Tibial artery (tissue), 4 donors: ENCODE measurements at regions not wholly inside any gene's neighbourhood (a gene's known extent, or its start where the extent isn't known, plus 50 kb on each side); places are given as distances from the start of the nearest gene placed in this dataset.

ENCODE experiments used
- DNase-seq, 2 donors: peaks; one replicate each; pipeline ENCODE4 v3.0.0-alpha.2; 2019
- H3K27ac ChIP-seq, 2 donors: fragments of 200-600 bp; sonication (generic) in 1 of 2; 1 replicate in 1 of 2; 2 replicates in 1 of 2; pipeline ENCODE4 v1.5.1; 2018 to 2019; ENCODE audit warnings: mild to moderate bottlenecking in 1 of 2
- H3K27me3 ChIP-seq, 2 donors: fragments of 200-600 bp; sonication (generic) in 1 of 2; one replicate each; pipeline versions ENCODE4 v1.5.1 to v1.6.0; 2016 to 2019
- H3K36me3 ChIP-seq, 3 donors: fragments of 200-600 bp; sonication (generic) in 2 of 3; one replicate each; pipeline ENCODE4 v1.5.1; 2016 to 2019; ENCODE audit warnings: mild to moderate bottlenecking in 2 of 3
- H3K4me1 ChIP-seq, 4 donors: fragments of 200-600 bp; sonication (generic) in 2 of 4; 1 replicate in 3 of 4; 2 replicates in 1 of 4; pipeline ENCODE4 v1.5.1; 2016 to 2019
- H3K4me3 ChIP-seq, 2 donors: fragments of 200-600 bp; sonication (generic) in 1 of 2; 1 replicate in 1 of 2; 2 replicates in 1 of 2; pipeline ENCODE4 v1.5.1; 2018 to 2019; ENCODE audit warnings: mild to moderate bottlenecking in 2 of 2
- H3K9me3 ChIP-seq, 3 donors: fragments of 200-600 bp; sonication (generic) in 1 of 3; one replicate each; pipeline ENCODE4 v1.5.1; 2016 to 2019
- CTCF ChIP-seq, 2 experiments: fragments of 200-600 bp in 1 of 2; fragments of 450-650 bp in 1 of 2; IDR thresholded peaks; one replicate each; pipeline ENCODE4 v1.5.1; 2017 to 2019; ENCODE audit warnings: antibody characterized with exemption in 2 of 2, mild to moderate bottlenecking in 1 of 2, moderate library complexity in 1 of 2
- intact Hi-C: fragments of 100-400 bp; cut with DNase I; formaldehyde crosslinking; loops from one replicate; pipeline ENCODE4 v1.15.0; 2023; ENCODE audit warnings: low total_unique reads

GRCh38 chr20:50242548-50242862 lies 51.9 kb downstream of the CEBPB start:
- Histone ChIP-seq H3K27ac (no peak overlapping the region), H3K9me3 (no peaks in the 10 kb centered on the region), H3K4me1 (peaks cover 0 to 11% (median 0%) of the 10 kb centered on the region in 4 donors), H3K4me3 (no peak overlapping the region), H3K36me3 (no peaks in the 10 kb centered on the region), H3K27me3 (peaks cover 0 to 16% of the 10 kb centered on the region in 2 donors)
- no peak for TF ChIP-seq CTCF (IDR thresholded peaks at IDR 0.05)
- intact Hi-C loops: no loop called here
- no peak for DNase-seq

- no peaks in the 10 kb centered on the region for H3K36me3 ChIP-seq
- no peaks in the 10 kb centered on the region for H3K9me3 ChIP-seq
- intact Hi-C loops: no loop called here
- no peak for DNase-seq
- H3K4me1 ChIP-seq: peaks cover 0 to 11% (median 0%) of the 10 kb centered on the region in 4 donors
- TF ChIP-seq CTCF (IDR thresholded peaks at IDR 0.05): no peak
- no peak overlapping the region for H3K27ac ChIP-seq
- H3K27me3 ChIP-seq: peaks cover 0 to 16% of the 10 kb centered on the region in 2 donors
- no peak overlapping the region for H3K4me3 ChIP-seq
Observed at GRCh38 chr20:50242863-50243609, 52.4 kb downstream of the CEBPB start.

- Histone ChIP-seq H3K9me3 (no peaks in the 10 kb centered on the region), H3K4me3 (no peak overlapping the region), H3K36me3 (no peaks in the 10 kb centered on the region), H3K27ac (no peak overlapping the region), H3K27me3 (peaks cover 0 to 16% of the 10 kb centered on the region in 2 donors), H3K4me1 (peaks cover 0 to 11% (median 0%) of the 10 kb centered on the region in 4 donors)
- no peak for TF ChIP-seq CTCF (IDR thresholded peaks at IDR 0.05)
- intact Hi-C loops: no loop called here
- DNase-seq: no peak
Observed at GRCh38 chr20:50243610-50244351, 53.2 kb downstream of the CEBPB start.

GRCh38 chr20:50244352-50245149 lies 53.9 kb downstream of the CEBPB start:
- Histone ChIP-seq H3K4me1 (peaks cover 0 to 11% (median 0%) of the 10 kb centered on the region in 4 donors), H3K36me3 (no peaks in the 10 kb centered on the region), H3K27ac (no peak overlapping the region), H3K27me3 (peaks cover 0 to 16% of the 10 kb centered on the region in 2 donors), H3K9me3 (no peaks in the 10 kb centered on the region), H3K4me3 (no peak overlapping the region)
- intact Hi-C loops: no loop called here
- TF ChIP-seq CTCF (IDR thresholded peaks at IDR 0.05): no peak
- DNase-seq: no peak

- no peak for DNase-seq
- intact Hi-C loops: no loop called here
- Histone ChIP-seq H3K36me3 (no peaks in the 10 kb centered on the region), H3K4me3 (no peak overlapping the region), H3K27me3 (peaks cover 0 to 16% of the 10 kb centered on the region in 2 donors), H3K4me1 (peaks cover 0 to 11% (median 0%) of the 10 kb centered on the region in 4 donors), H3K9me3 (no peaks in the 10 kb centered on the region), H3K27ac (no peak overlapping the region)
- no peak for TF ChIP-seq CTCF (IDR thresholded peaks at IDR 0.05)
Observed at GRCh38 chr20:50245498-50246366, 55.1 kb downstream of the CEBPB start.
